Breast epithelium (tissue), 3 donors: ENCODE measurements at regions not wholly inside any gene's neighbourhood (a gene's known extent, or its start where the extent isn't known, plus 50 kb on each side); places are given as distances from the start of the nearest gene placed in this dataset.

Experiments used
- CTCF ChIP-seq, 3 donors: fragments of 450-650 bp; IDR thresholded peaks; one replicate each; pipeline ENCODE4 v1.5.1; 2016 to 2017; ENCODE audit warnings: antibody characterized with exemption in 3 of 3, mild to moderate bottlenecking in 3 of 3, moderate library complexity in 3 of 3
- POLR2AphosphoS5 ChIP-seq, 3 donors: sonication (generic); formaldehyde crosslinking; IDR thresholded peaks; one replicate each; pipeline ENCODE4 v1.6.1; 2017; ENCODE audit warnings: antibody characterized with exemption in 3 of 3

- TF ChIP-seq POLR2AphosphoS5 (IDR thresholded peaks at IDR 0.05) (no peak), CTCF (IDR thresholded peaks at IDR 0.05) (no peak)
These were observed 244.0 kb upstream of the FAM83B start for GRCh38 chr6:54602591-54602990.
